Lower leg skin (tissue), 3 donors: ENCODE measurements at regions not wholly inside any gene's neighbourhood (a gene's known extent, or its start where the extent isn't known, plus 50 kb on each side); places are given as distances from the start of the nearest gene placed in this dataset.

ENCODE experiments used
- CTCF ChIP-seq, 3 donors: fragments of 450-650 bp; IDR thresholded peaks; one replicate each; pipeline ENCODE4 v1.5.1; 2016; ENCODE audit warnings: antibody characterized with exemption in 3 of 3, mild to moderate bottlenecking in 3 of 3, moderate library complexity in 2 of 3
- POLR2A ChIP-seq, 2 donors: fragments of 450-650 bp; IDR thresholded peaks; one replicate each; pipeline ENCODE4 v1.6.1; 2016 to 2017; ENCODE audit warnings: antibody characterized with exemption in 2 of 2, mild to moderate bottlenecking in 1 of 2, moderate library complexity in 1 of 2

- TF ChIP-seq CTCF (IDR thresholded peaks at IDR 0.05) = no peak
- no peak for TF ChIP-seq POLR2A (IDR thresholded peaks at IDR 0.05)
These were observed 119.0 kb upstream of the SNTG2 start for GRCh38 chr2:831622-832021.
